Adrenal gland (tissue), 5 donors: ENCODE measurements at regions not wholly inside any gene's neighbourhood (a gene's known extent, or its start where the extent isn't known, plus 50 kb on each side); places are given as distances from the start of the nearest gene placed in this dataset.

Experiments used
- CTCF ChIP-seq, 6 experiments: fragments of 450-650 bp in 4 of 6; fragments of 200-600 bp in 2 of 6; sonication (generic) in 1 of 6; IDR thresholded peaks; 1 replicate in 5 of 6; 2 replicates in 1 of 6; pipeline versions ENCODE4 v1.5.1 to v1.8.0; 2016 to 2021; ENCODE audit warnings: antibody characterized with exemption in 6 of 6, mild to moderate bottlenecking in 2 of 6, moderate library complexity in 1 of 6
- POLR2A ChIP-seq, 2 donors: fragments of 450-650 bp; IDR thresholded peaks; one replicate each; pipeline ENCODE4 v1.6.1; 2017; ENCODE audit warnings: antibody characterized with exemption in 2 of 2, mild to moderate bottlenecking in 2 of 2, moderate library complexity in 1 of 2
- donor health status: DM: no; HTN: no; CAD: no.

DNA sequence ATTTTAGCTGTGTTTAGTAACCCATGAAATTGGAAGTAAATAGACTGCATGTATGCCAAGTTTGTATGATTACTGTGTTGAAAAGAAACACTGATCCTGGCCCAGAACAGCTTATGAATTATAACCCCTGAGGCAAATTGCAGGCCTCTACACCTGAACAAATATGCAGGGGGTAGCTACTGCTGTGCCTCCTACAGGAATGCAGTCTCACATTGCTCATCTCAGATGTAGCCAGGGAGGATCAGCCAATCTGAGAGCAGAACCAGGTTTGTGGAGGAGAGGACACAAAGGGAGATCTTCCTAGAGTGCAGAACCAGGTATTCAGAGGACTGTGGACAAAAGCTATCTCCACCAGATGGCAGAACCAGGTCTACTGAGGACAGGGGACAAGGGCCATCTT is 442.2 kb upstream of the DDI1 start:
- TF ChIP-seq POLR2A (IDR thresholded peaks at IDR 0.05) (no peak), CTCF (IDR thresholded peaks at IDR 0.05) (no peak)
